Motor neuron (in vitro differentiated cells): ENCODE measurements at regions not wholly inside any gene's neighbourhood (a gene's known extent, or its start where the extent isn't known, plus 50 kb on each side); places are given as distances from the start of the nearest gene placed in this dataset.

ENCODE experiments used
- ATAC-seq, 8 experiments: fragments of 200-7000 bp; cut with Tn5 transposase; replicated peaks in 6 of 8; 2 replicates each; pipeline ENCODE4 v1.8.0; 2021; ENCODE audit warnings: mild to moderate bottlenecking in 8 of 8, moderate library complexity in 8 of 8
- H3K27ac ChIP-seq, 2 donors: fragments of 250-450 bp; sonication (Bioruptor Pico); 2 replicates each; pipeline ENCODE4 v1.9.0; 2021; ENCODE audit warnings: antibody characterized with exemption in 2 of 2, mild to moderate bottlenecking in 2 of 2, moderate library complexity in 1 of 2
- H3K4me1 ChIP-seq, 2 donors: fragments of 250-450 bp; sonication (Bioruptor Pico); replicated peaks in 1 of 2; 2 replicates each; pipeline ENCODE4 v1.6.1; 2021; ENCODE audit warnings: antibody characterized with exemption in 2 of 2, mild to moderate bottlenecking in 2 of 2, moderate library complexity in 1 of 2
- H3K4me3 ChIP-seq, 5 donors: fragments of 250-450 bp; sonication (Bioruptor Pico); 2 replicates each; pipeline ENCODE4 v1.9.0; 2021; ENCODE audit warnings: antibody characterized with exemption in 5 of 5, mild to moderate bottlenecking in 5 of 5, moderate library complexity in 4 of 5
- WGBS, 10 experiments: fragments of 450-650 bp; shearing (Covaris generic); methylation state at CpG; one replicate each; pipeline ENCODE4 v1.0.0; 2022; 5-methylcytosine and 5-hydroxymethylcytosine counted together
- in situ Hi-C, 9 experiments: fragments of 400-800 bp; cut with MboI; loops; one replicate each; pipeline ENCODE4 v1.15.0; 2021; ENCODE audit warnings: low sequenced_read_pairs in 9 of 9, low pct_unique_long_range_greater_than_20kb in 2 of 9; ENCODE audit not compliant: unreplicated experiment in 9 of 9

DNA sequence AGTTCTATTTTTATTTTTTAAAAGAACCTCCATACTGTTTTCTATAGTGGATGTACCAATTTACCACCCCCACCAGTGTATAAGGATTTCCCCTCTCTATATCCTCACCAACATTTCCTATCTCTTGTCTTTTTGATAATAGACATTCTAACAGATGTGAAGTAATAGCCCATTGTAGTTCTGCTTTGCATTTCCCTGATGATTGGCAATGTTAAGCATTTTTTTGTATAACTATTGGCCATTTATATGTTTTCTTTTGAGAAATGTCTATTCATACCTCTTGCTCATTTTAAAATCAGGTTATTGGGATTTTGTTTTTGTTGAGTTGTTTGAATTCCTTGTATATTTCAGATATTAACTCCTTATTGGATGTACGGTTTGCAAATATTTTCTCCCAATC is 251.1 kb upstream of the HTR2C start:
- Histone ChIP-seq H3K27ac (no peak overlapping the region), H3K4me1 (no peaks in the 10 kb centered on the region), H3K4me3 (no peak overlapping the region)
- no peak for ATAC-seq
- in situ Hi-C loops: no loop called here
- WGBS, 10 experiments: 0 to 100% (median 60%) methylated on average over 1 of the region's 1 CpG; no CpG with 5 or more reads in 3 of the 10 experiments

DNA sequence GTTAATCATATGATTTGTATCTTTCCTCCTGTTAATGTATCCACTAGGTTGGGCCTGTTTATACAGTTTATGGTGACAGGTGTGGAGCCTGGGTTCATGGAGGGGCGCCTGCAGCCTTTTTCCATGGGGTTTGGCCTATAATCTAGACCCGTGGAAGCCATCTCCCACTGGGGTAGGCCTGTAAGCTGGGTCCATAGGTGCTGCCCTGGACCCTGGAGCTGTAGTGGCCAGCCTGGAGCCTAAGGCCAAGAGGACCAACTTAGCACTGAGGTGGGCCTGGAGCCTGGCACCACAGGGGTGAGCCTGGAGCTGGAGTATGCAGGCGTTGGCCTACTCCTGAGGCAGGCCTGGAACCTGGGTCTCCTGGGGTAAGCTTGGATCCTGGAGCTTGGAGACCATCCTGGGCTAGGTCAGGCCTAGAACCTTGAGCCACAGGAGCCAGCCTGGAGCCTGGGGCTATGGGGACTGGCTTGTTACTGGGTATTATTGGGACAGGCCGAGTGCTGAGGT is 249.4 kb upstream of the HTR2C start:
- no peak for ATAC-seq
- no peak overlapping the region for H3K4me3 ChIP-seq
- in situ Hi-C loops: no loop called here
- WGBS, 10 experiments: 12 to 76% (median 53%) methylated on average over 2 to 4 of the region's 4 CpGs; no CpG with 5 or more reads in 7 of the 10 experiments
- H3K4me1 ChIP-seq: no peaks in the 10 kb centered on the region
- no peak overlapping the region for H3K27ac ChIP-seq

DNA sequence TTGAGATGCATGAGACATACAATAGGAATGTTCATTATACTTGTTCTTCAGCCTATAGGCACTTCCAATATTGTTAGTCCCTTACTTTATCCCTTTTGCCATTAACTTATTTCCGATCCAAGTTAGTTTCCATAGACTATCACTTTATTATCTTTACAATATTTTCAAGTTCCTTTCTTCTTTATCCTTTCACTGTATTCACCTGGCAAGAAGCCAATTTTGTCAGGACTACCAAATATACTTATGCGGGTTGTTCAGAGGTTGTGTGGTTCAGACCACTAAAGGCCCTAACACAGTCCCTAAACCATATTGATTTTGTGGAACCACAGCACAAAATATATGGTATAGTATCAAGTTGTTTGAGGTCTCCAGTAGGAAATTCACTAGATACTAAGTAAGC is 245.0 kb upstream of the HTR2C start:
- in situ Hi-C loops: no loop called here
- no peak overlapping the region for H3K4me3 ChIP-seq
- 50 to 100% (median 89%) methylated on average over 1 to 2 of the region's 2 CpGs; no CpG with 5 or more reads in 5 of the 10 experiments for WGBS, 10 experiments
- ATAC-seq: no peak
- H3K4me1 ChIP-seq: no peaks in the 10 kb centered on the region
- no peak overlapping the region for H3K27ac ChIP-seq

DNA sequence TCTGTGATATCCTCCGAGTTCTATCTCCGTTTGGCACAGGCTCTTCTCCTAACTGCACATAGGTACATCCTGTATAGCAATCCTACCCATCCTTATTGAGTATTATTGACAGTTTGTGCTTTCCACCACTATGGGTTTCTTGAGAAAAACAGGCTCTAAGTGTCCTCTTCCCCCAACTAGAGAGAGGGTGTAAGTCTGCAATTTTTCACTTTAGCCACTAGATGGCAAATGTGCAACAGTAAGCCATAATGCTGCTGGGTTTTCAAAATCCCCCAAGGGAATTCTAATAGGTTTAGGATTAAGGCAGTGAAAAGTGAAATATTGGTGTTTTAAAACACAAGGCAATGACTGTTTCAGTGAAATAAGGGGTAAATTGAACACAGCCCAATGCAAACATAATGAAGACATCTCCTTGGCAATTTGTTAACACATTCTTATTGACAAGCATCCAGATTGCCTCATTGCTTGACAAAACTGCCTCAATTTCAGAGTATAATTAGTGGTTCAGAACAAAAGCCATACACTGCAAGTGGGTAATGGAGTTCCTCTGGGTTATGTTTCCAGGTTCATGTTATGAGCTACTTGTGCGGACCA is 239.0 kb upstream of the HTR2C start:
- in situ Hi-C loops: no loop called here
- ATAC-seq: peak in 7 of 8 experiments; percentile 31 to 73 (median 43)
- WGBS, 10 experiments: 0 to 100% (median 54%) methylated on average over 1 to 3 of the region's 3 CpGs; no CpG with 5 or more reads in 5 of the 10 experiments

DNA sequence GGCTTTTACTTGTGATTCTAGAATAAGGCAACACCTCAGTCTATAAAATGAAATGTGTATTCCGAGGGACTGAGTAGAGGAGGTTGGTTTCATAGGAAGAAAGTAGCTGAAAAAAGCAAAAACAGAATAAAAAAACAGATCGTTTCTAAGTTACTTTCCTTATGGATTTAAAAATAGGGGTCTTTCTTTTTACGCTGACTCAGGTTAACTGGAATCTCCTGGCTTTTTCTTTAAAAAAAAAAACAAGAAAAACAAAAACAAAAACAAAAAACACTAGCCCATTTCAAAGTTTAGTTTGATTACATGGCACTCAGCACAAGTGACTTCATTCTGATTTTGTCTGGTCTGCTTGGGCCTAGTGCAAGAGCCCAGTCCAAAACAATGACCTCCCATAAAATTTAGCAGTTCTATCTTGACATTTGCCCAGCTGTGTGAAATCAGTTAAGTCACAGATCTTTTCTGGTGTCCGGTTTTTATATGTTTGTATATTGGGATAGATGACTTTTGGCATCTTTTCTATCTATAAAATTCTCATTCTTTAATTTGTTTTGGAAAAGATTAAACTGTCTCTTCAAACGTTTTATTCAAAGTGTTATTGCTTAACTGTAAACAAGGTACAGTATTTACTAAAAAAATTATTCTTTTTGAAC is 222.7 kb upstream of the HTR2C start:
- in situ Hi-C loops: no loop called here
- Histone ChIP-seq H3K4me1 (no peaks in the 10 kb centered on the region), H3K4me3 (no peak overlapping the region), H3K27ac (no peak overlapping the region)
- no peak for ATAC-seq
- 10 to 100% (median 65%) methylated on average over 2 to 5 of the region's 5 CpGs; no CpG with 5 or more reads in 2 of the 10 experiments for WGBS, 10 experiments

More for the DNA sequence above, 239.0 kb upstream of the HTR2C start:
- H3K4me1 ChIP-seq: no peaks in the 10 kb centered on the region
- no peak overlapping the region for H3K4me3 ChIP-seq
- no peak overlapping the region for H3K27ac ChIP-seq

DNA sequence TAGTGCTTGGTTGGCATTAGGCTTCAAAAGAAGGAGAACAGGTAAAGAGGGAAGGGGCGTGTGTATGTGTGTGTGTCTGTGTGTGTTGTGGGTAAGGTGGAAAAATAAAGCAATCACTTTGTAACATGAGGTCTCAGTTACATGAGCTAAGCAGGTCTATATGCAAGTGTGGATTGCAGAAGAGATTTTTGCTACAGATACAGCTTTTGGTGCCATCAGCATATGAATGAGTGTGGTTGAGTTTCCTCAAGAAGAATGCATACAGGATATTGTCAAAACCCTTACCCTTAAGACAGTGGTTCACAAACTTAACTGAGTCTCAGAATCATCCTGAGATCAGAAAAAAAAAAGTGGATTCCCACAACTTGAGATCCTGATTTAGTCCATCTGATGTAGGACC is 220.5 kb upstream of the HTR2C start:
- Histone ChIP-seq H3K4me1 (no peaks in the 10 kb centered on the region), H3K4me3 (no peak overlapping the region), H3K27ac (no peak overlapping the region)
- 100% methylated on average over 1 of the region's 1 CpG; no CpG with 5 or more reads in 8 of the 10 experiments for WGBS, 10 experiments
- no peak for ATAC-seq
- in situ Hi-C loops: no loop called here

DNA sequence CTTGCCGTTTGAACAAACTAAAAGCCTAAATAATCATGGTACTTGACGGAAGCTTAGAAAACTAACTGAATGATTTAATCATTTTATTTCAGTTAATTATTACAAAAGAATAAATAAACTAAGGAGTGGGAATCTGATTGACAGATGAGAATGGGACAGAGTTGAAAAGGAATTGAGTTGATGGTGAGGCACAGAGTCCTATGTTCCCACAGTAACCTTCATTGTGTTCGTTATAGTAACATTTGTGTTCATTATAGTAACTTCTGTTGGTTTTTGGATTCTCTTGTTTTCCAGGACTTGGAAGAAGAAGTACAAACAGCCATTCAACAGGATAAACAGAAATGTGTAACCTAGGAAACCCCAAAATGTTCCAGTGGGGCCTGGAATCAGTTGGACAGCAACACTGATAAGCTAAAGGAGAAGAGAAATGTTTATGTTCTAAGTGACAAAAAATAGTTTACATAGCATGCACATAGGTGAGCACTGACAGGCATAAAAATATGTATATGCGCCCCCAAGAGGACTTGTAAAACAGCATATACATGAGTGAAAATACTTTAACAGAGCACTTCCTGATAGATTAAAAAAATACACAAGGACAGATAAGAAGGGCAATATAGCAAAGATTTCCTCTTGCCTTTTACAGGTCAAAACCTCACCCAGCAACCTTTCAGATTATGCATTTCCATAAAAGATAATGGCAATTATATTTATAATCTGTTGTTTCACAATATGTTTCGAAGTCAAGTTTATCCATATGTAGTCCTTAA is 218.6 kb upstream of the HTR2C start:
- Histone ChIP-seq H3K4me3 (no peak overlapping the region), H3K27ac (no peak overlapping the region), H3K4me1 (no peaks in the 10 kb centered on the region)
- 31 to 90% (median 55%) methylated on average over 2 to 5 of the region's 5 CpGs; no CpG with 5 or more reads in 3 of the 10 experiments for WGBS, 10 experiments
- in situ Hi-C loops: no loop called here
- ATAC-seq: peak in 1 of 8 experiments; percentile 64

DNA sequence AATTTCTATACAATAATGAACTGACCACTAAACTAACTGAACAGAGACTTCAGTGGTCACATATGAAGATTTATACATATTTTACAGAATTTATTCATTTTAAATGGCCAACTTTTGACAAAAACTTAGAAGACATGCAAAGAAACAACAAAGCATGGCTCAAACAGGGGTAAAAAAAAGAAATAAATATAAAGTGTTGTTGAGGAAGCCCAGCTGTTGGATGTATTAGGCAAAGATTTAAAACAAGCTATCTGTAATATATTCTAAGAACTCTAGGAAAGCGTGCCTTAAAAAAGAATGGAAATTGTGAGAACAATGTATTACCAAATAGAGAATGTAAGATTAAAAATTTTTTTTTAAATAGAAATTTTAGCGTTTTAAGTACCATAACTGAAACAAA is 210.9 kb upstream of the HTR2C start:
- 3 to 100% (median 88%) methylated on average over 1 to 2 of the region's 2 CpGs; no CpG with 5 or more reads in 2 of the 10 experiments for WGBS, 10 experiments

DNA sequence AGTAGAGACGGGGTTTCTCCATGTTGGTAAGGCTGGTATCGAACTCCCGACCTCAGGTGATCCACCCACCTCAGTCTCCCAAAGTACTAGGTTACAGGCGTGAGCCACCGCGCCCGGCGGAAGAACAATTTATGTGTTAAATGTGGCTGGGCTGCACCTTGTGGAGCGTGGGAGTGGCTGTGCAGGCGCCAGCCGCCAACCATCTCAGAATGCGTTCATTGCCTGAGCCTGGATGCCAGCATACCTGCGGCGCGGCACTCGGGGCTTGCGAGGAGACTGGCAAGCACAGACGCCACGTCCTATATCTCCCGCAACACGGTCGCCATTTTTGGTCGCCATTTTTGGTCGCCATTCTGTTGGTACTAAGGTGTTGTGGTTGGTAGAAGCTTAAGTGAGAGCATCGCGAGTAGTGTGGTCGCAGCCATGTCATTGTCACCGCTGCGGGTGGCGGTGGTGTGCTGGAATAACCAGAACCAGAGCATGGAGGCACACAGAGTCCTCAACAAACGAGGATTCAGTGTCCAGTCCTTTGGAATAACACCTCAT is 193.6 kb upstream of the HTR2C start:
- 88% methylated on average over 17 of the region's 31 CpGs; no CpG with 5 or more reads in 9 of the 10 experiments for WGBS, 10 experiments
- ATAC-seq: no peak
- Histone ChIP-seq H3K4me3 (no peak overlapping the region), H3K27ac (no peak overlapping the region), H3K4me1 (no peaks in the 10 kb centered on the region)
- in situ Hi-C loops: no loop called here

More for the DNA sequence above, 210.9 kb upstream of the HTR2C start:
- Histone ChIP-seq H3K4me1 (no peaks in the 10 kb centered on the region), H3K27ac (no peak overlapping the region), H3K4me3 (no peak overlapping the region)
- in situ Hi-C loops: no loop called here
- no peak for ATAC-seq
